Fibroblast of lung (primary cell): ENCODE measurements at regions not wholly inside any gene's neighbourhood (a gene's known extent, or its start where the extent isn't known, plus 50 kb on each side); places are given as distances from the start of the nearest gene placed in this dataset.

Experiments
- CTCF ChIP-seq, 2 donors: IDR thresholded peaks in 1 of 2; conservative IDR thresholded peaks in 1 of 2; 1 replicate in 1 of 2; 2 replicates in 1 of 2; pipeline ENCODE4 v1.5.1; 2011 to 2012; ENCODE audit warnings: low read length in 2 of 2, control low read depth in 1 of 2, inconsistent platforms in 1 of 2, low read depth in 1 of 2, mild to moderate bottlenecking in 1 of 2
- EZH2 ChIP-seq: IDR thresholded peaks from 2 replicates; pipeline ENCODE4 v1.5.1; 2012; ENCODE audit warnings: low read length, control low read depth, mild to moderate bottlenecking; ENCODE audit errors: missing control alignments

GRCh38 chr14:65261425-65261920, 151.1 kb upstream of the FUT8 start:
- TF ChIP-seq EZH2 (no peak), CTCF (conservative IDR thresholded peaks at IDR 0.05 in 1 of 2, IDR thresholded peaks at IDR 0.05 in 1 of 2; ENCODE audit: low read depth in 1 of 2, low read length in 2 of 2) (no peak)
